Neural crest cell (in vitro differentiated cells): ENCODE measurements at regions not wholly inside any gene's neighbourhood (a gene's known extent, or its start where the extent isn't known, plus 50 kb on each side); places are given as distances from the start of the nearest gene placed in this dataset.

Source experiments
- DNase-seq: peaks from one replicate; pipeline ENCODE4 v3.0.0; 2021; ENCODE audit warnings: low read depth, mixed read lengths, low spot score
- H3K27ac Mint-ChIP-seq: one replicate; pipeline ENCODE4 v1.8.0; 2021; ENCODE audit warnings: mild to moderate bottlenecking, mixed read lengths; ENCODE audit not compliant: unreplicated experiment
- H3K27me3 Mint-ChIP-seq: 2 replicates; pipeline ENCODE4 v1.8.0; 2021; ENCODE audit warnings: low read depth, mild to moderate bottlenecking, mixed read lengths
- H3K36me3 Mint-ChIP-seq: 2 replicates; pipeline ENCODE4 v1.8.0; 2021; ENCODE audit warnings: low read depth, mild to moderate bottlenecking, mixed read lengths
- H3K4me1 Mint-ChIP-seq: 2 replicates; pipeline ENCODE4 v1.8.0; 2021; ENCODE audit warnings: mixed read lengths
- H3K4me3 Mint-ChIP-seq: one replicate; pipeline ENCODE4 v1.8.0; 2021; ENCODE audit warnings: mild to moderate bottlenecking, mixed read lengths
- H3K9me3 Mint-ChIP-seq: 2 replicates; pipeline ENCODE4 v1.8.0; 2021; ENCODE audit warnings: mixed read lengths
- TF ChIP-seq, protein P1 (sequence below): fragments of 200-600 bp; sonication (generic); conservative IDR thresholded peaks from 2 replicates; pipeline ENCODE4 v1.5.0; 2021; ENCODE audit warnings: antibody characterized with exemption, mild to moderate bottlenecking

DNA sequence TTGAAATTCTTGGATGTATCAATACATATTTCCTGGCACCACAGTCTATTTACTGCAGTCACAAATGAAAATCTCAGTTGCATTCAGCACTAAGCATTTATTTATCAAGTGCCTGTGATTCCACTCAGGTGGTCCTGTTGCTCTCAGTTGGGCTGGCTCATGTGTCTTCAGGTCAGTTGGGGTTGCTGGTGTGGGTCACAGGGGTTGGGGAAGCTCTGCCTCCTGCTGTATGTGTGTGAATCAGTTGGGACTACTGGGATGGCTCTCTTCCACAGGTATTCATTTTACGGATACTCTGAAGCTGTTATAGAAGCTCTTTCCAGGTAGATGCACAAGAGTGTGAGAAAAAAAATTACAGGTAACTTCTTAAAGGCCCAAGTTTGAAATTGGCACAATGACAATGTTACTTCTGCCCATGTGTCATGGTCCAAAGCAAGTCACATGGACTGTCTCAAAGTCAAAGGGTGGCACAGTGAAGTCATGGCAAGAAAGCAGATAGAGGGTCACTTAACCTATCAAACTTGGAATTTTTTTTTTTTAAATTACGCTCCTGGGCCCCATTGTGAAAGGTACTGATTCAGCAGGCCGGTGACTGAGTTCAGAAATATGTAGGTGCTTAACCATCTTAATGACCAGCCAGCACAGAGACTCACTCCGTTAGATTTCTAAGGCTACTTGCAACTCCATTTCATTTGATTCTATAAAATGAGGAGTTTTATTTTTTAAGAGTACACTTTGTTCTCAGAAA is 249.2 kb upstream of the GCFC2 start:
- peaks cover 3% of the 10 kb centered on the region for H3K9me3 Mint-ChIP-seq
- H3K27ac Mint-ChIP-seq: no peak overlapping the region
- no peaks in the 10 kb centered on the region for H3K36me3 Mint-ChIP-seq
- no peaks in the 10 kb centered on the region for H3K27me3 Mint-ChIP-seq
- no peak overlapping the region for H3K4me3 Mint-ChIP-seq
- H3K4me1 Mint-ChIP-seq: peaks cover 32% of the 10 kb centered on the region
- DNase-seq: no peak
- TF ChIP-seq, protein P1, sequence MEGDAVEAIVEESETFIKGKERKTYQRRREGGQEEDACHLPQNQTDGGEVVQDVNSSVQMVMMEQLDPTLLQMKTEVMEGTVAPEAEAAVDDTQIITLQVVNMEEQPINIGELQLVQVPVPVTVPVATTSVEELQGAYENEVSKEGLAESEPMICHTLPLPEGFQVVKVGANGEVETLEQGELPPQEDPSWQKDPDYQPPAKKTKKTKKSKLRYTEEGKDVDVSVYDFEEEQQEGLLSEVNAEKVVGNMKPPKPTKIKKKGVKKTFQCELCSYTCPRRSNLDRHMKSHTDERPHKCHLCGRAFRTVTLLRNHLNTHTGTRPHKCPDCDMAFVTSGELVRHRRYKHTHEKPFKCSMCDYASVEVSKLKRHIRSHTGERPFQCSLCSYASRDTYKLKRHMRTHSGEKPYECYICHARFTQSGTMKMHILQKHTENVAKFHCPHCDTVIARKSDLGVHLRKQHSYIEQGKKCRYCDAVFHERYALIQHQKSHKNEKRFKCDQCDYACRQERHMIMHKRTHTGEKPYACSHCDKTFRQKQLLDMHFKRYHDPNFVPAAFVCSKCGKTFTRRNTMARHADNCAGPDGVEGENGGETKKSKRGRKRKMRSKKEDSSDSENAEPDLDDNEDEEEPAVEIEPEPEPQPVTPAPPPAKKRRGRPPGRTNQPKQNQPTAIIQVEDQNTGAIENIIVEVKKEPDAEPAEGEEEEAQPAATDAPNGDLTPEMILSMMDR: no peak

DNA sequence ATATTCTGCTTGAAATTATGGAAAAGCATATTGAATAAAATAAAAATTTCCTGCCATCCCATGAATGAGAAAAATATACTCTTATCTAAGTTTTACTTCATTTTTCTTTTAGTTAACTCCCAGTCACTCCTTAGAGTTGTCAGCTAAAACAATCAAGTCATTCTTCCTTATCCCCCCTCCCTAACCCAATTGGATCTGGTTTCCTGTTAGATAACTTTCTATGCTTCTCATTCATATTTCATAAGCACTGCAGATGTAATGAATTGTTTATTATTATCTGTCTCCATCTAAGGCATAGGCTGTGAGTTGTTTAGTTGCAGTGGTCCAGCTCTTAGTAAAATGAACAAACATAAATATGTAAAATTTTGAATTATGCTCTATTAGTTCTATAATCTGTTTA is 244.0 kb upstream of the GCFC2 start:
- no peak overlapping the region for H3K4me3 Mint-ChIP-seq
- TF ChIP-seq, protein P1: no peak
- no peak overlapping the region for H3K27ac Mint-ChIP-seq
- H3K9me3 Mint-ChIP-seq: no peaks in the 10 kb centered on the region
- H3K4me1 Mint-ChIP-seq: peaks cover 45% of the 10 kb centered on the region
- no peak for DNase-seq
- no peaks in the 10 kb centered on the region for H3K27me3 Mint-ChIP-seq
- no peaks in the 10 kb centered on the region for H3K36me3 Mint-ChIP-seq

DNA sequence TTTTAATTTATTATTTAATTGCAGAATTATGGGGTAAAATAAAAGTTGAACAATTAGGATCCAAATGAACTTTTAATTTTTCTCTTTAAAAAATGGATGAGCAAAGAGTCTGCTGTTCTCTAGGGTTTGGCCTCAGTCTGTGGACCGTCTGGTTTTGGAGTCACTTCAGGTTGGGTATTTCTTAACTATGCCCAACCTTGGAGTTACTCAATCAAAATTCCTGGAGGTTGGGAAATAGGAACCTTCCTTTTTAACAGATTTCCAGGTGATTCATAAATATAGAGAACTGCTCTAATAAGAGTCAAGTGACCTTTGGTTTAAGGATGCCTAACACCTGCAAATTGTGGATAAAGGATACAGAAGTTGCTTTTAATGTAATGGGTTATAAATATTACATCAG is 241.5 kb upstream of the GCFC2 start:
- Mint-ChIP-seq H3K27ac (no peak overlapping the region), H3K9me3 (no peaks in the 10 kb centered on the region), H3K36me3 (no peaks in the 10 kb centered on the region), H3K4me3 (no peak overlapping the region), H3K27me3 (no peaks in the 10 kb centered on the region), H3K4me1 (peaks cover 31% of the 10 kb centered on the region)
- TF ChIP-seq, protein P1: no peak
- no peak for DNase-seq

DNA sequence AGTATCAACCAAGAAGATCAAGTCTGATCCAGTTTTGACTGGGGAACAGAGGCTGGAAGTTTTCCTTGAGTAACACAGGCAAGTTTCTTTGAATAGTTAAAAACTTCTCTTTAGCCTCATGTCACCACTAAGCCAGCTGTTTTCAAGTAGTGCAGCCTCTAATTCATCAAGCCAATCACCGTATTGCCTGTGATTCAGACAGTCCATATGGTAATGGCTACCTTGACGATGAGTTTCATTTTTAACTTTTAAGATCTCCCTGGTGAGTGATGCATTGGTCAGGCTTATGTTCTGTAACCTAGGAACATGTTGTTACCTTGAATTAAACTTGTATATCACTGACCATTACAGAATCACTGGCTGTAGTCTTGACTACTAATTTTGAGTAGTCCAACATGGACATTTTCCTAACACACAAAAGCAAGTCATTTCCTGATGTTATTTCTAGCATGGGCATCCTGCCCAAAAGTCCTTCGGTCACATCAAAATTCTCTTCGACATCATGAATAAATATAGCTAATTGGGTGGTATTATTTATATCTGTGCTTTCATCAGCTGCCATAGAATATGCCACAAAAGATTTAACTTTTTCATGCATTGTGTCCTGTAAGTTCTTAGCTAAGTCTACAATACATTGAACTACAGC is 238.8 kb upstream of the GCFC2 start:
- Mint-ChIP-seq H3K36me3 (peaks cover 8% of the 10 kb centered on the region), H3K4me1 (peaks cover 17% of the 10 kb centered on the region), H3K9me3 (no peaks in the 10 kb centered on the region), H3K27ac (no peak overlapping the region), H3K27me3 (no peaks in the 10 kb centered on the region), H3K4me3 (no peak overlapping the region)
- TF ChIP-seq, protein P1: no peak
- no peak for DNase-seq

DNA sequence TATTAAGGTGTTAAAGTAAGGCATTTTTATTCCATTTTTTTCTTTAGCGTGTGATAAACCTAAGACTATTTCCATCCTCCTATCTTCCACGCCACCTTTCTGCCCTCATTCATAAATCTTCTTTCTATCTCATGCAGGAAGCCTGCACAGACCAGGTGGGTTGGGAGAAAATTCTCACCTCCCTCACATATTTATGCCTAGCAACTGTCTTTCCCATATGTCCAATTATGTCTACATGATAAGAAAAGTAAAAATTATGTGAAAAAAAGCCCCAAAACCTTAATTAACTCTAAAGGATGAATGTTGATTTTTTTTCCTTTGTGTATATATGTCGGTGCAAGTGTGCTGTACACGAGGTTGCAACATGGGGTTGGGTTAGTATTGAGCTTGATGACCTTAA is 225.6 kb upstream of the GCFC2 start:
- Mint-ChIP-seq H3K9me3 (peaks cover 16% of the 10 kb centered on the region), H3K4me3 (no peak overlapping the region), H3K27me3 (no peaks in the 10 kb centered on the region), H3K36me3 (peaks cover 10% of the 10 kb centered on the region), H3K4me1 (no peaks in the 10 kb centered on the region), H3K27ac (no peak overlapping the region)
- DNase-seq: no peak
- TF ChIP-seq, protein P1: no peak
